GM18909 (cell line): ENCODE measurements at regions not wholly inside any gene's neighbourhood (a gene's known extent, or its start where the extent isn't known, plus 50 kb on each side); places are given as distances from the start of the nearest gene placed in this dataset.

Experiments
- ATAC-seq: cut with Tn5 transposase; IDR thresholded peaks from one replicate; pipeline ENCODE4 v1.9.1; 2021; ENCODE audit warnings: mild to moderate bottlenecking; ENCODE audit not compliant: unreplicated experiment, poor library complexity

- ATAC-seq = no peak
Observed at GRCh38 chr7:108809356-108809755, 239.7 kb downstream of the DNAJB9 start.

DNA sequence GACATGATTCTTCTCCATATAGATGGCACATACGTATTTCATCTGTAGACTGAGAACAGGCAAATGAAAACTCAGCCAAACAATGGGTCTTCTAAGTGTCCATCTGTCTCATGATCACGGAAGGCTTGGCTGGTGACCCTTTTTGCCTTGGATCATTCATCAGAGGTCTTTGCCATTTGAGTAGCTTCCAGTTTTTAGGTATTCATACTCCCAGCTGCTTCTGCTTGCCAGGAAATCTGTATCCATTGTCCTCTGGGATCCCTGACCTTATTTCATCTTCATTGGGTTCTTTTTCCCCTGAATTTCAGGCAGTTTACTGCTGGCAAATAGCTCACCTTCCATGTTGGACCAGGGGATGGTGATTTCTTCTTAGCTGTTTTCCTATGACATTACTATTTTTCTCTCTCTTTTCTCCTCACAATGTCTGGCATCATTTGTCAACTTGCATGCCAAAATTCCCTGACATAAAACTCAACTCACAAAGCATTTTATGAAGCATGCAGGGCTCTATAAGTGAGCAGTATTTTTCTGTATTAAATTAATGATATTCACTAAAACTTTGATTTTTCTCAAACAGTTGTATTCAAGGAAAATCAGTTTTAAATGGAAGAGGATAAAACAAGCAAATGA lies 241.2 kb downstream of the DNAJB9 start:
- ATAC-seq = no peak

- ATAC-seq = no peak
Observed at GRCh38 chr7:108813251-108814014, 243.8 kb downstream of the DNAJB9 start.

DNA sequence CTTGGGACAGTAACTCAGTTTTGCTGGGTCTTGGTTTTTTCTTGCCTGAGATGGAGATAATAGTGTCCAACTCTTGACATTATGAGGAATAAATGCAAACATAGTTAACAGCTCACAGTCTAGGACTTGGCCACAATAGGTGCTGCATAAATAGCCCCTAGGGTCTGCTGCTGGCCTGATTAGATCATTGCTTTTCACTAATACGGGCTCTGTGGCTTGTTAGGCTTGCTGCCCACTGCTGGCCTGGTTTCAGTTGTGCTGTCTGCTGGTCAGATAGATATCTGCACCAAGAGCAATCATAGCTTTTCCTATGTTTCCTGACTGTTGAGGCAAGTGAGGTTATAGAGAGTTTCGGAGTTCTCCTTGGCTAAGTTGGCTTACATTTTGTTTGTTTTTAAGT lies 246.1 kb downstream of the DNAJB9 start:
- no peak for ATAC-seq

GRCh38 chr7:108818742-108819141 lies 249.1 kb downstream of the DNAJB9 start:
- ATAC-seq = no peak

GRCh38 chr7:108824840-108825580 lies 255.3 kb downstream of the DNAJB9 start:
- no peak for ATAC-seq

GRCh38 chr7:108825581-108825909 lies 255.9 kb downstream of the DNAJB9 start:
- no peak for ATAC-seq

GRCh38 chr7:108836256-108836655 lies 266.6 kb downstream of the DNAJB9 start:
- ATAC-seq = no peak

DNA sequence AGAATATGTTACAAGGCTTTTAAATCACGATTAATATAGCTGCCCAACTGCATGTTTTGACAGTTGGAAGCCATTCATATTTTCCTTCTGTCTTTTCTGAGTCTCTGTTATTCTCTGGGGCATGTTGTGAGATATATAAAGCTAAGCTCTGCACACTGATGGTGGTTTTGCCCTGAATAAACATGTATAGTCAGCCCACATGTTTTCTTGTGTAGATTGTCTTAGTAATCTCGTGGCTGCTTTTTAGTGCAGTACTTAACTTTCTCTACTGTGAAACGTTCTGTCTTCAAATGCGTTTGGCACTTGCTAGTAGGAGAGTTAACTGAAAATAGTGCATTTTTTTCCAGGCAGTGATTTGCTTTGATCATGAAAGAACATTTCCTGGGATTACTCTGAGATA lies 268.5 kb downstream of the DNAJB9 start:
- ATAC-seq = no peak

DNA sequence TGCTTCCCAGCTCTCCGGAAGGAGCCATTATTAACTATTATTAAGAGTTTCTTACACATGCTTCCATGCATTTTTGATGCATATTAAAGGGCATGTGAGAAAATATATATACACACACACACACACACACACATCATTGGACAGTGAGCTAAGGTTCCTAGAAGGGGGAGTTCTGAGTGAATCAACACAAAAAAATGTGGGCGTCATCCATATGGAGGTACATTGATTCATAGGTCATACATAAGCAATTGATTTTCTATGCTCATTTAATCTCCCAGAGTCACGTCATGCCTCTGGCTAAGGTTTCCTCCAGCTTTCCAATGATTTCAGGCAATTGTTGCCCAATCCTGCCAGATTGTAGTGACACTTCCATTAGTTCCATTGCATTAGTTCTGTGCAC lies 269.4 kb downstream of the DNAJB9 start:
- no peak for ATAC-seq

GRCh38 chr7:108845951-108846350 lies 276.3 kb downstream of the DNAJB9 start:
- no peak for ATAC-seq

DNA sequence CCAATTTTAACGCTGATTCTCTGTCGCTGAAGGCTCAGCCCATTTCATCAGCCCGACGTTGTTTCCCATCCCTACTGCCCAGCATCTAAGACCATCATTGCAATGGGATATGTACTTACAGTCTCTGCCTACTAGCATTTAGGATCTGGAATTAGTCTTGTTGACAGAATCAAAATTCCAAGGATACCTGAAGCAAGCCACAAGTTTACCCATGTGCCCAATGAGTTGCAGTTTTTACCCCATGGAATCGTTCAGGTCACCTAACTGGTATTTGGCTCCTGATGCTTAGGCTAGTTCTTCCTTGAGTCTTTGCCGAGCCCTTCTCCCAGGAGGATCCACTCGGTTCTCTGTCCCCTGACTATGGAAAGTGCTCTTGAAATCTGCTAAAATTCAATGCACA lies 276.8 kb downstream of the DNAJB9 start:
- no peak for ATAC-seq

DNA sequence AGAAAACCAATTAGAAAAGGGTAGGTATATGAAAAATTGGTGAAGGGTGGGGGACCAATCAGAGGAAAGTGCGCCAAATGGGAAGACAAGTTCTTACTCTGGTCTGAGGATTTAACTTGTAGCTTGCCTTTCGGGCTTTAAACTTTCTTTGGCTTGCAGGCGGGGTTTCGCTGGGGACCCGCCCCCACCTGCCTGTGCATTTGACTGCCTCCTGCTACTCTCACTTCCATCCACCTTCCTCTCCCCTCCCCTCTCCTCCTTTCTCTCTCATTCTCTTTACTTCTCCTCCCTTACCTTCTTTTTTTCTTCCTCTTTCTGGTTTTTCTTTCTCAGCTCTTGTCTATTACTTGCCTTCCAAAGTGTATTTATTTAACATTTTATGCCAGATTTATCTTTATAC lies 278.8 kb downstream of the DNAJB9 start:
- no peak for ATAC-seq

DNA sequence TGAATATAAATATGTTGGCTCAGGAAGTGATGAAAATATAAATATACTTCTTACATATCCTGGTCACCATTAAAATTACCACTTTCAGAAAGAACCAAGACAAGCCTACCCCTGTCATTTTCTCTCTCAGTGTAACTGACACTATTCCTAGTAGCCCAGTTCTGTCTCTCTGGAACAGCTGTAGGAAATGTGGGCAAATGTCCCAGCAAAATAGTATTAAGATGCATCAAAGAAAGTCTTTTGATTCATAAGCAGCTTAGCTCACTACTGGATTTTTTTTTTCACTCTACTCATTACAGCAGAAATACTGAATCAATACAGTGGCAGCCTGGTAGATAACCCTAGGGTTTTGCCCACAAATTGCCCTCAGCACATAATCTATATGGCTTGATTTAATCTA lies 290.9 kb downstream of the DNAJB9 start:
- no peak for ATAC-seq

DNA sequence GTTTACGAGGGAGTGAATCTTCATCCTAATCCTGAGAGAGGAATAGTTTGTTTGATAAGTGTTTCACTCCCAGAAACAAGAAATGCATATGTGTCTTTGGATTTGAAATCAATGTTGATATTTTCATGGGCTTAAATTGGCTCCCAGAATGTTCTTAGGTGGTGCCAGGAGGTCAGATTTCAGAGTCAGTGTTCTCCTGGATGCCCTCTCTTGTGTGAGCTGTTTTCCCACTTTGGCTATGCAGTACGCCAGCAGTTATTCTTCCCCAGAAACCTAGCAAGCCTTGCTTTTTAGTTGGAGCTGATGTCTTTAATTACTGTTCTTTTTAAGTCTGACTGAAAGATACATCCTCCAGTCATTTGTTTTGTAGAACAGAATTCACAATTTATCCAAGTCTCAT lies 291.4 kb downstream of the DNAJB9 start:
- no peak for ATAC-seq

DNA sequence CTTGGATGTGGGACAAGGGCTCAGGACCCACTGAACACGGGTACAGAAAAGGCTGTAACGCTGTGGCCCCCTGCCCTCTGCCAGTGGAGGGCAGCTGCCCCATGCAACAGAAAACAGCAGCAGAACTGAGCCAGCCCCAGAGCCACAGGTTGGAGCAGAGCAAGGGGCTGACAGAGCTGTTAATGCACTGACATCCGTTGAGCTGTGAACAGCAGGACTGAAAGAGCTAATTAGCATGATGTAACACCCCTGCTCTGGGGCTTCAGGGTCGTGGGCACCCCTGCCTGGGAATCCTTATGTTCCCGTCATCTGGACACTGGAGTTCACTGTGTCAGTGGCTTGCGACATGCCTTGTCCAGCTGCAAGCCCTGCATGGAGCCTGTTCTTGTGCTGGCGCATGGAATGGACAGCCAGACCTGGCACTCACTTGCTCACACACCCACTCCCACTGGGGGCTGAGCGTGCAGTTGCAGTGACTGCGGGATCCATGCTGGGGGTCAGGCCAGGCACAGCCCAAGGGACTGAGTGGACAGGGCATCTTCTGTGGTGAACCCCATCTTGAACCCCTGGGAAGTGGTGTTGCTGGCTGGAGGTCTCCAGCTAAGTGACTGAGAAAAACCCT lies 293.7 kb downstream of the DNAJB9 start:
- ATAC-seq = no peak

DNA sequence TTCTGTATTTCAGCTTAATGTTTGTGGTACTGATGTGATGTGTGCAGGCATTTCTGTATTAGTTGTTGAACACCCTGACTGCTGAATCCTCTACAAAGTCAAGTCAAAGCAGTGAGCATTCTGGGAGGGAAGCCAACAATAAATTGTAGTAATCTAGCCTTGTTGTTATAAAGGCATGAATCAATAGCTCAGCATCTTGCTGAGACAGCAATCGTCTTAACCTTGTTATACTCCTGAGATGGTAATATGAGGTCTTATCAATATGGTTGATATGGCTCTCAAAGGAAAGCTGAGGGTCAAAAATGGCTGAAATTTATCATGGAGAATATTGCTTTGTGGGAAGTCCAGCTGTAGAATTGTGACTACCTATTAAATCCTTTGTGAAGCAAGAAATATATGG lies 299.4 kb downstream of the DNAJB9 start:
- ATAC-seq = no peak

- ATAC-seq = peak; percentile 52
Observed at GRCh38 chr7:108875139-108875538, 305.5 kb downstream of the DNAJB9 start.

DNA sequence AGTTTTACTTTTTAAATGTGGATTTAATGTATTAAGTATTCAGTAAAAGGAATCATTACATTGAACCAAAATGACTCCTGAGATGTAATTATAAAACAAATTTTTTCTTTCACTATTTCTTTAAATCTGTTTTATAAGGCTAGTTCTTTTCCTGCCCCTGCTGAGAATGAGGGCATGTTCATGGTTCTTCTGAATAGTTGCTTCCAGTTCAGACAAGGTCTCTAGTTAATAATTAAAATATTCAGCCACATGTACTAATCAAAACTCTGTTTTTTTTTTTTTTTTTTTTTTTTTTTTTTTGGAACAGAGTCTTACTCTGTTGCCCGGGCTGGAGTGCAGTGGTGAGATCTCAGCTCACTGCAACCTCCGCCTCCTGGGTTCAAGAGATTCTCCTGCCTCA lies 321.2 kb downstream of the DNAJB9 start:
- no peak for ATAC-seq

GRCh38 chr7:108908456-108908855 lies 338.8 kb downstream of the DNAJB9 start:
- ATAC-seq = no peak

GRCh38 chr7:108911016-108911415 lies 341.3 kb downstream of the DNAJB9 start:
- no peak for ATAC-seq
